HCT116 (cell line): ENCODE measurements at regions not wholly inside any gene's neighbourhood (a gene's known extent, or its start where the extent isn't known, plus 50 kb on each side); places are given as distances from the start of the nearest gene placed in this dataset.

ENCODE experiments used
- ATAC-seq: fragments of 200-7000 bp; cut with Tn5 transposase; 2 replicates; pipeline ENCODE4 v1.9.1; 2020; ENCODE audit warnings: mild to moderate bottlenecking, moderate library complexity
- BruUV-seq: library from RNA; stranded (reverse); fragments of 400-500 nt; replicated peaks from 2 replicates; lab custom pipeline; 2021; lab: Mats Ljungman, UMichigan
- CTCF ChIA-PET: fragments of 300-600 bp; sonication (Branson Sonifier 250); formaldehyde crosslinking; loops from one replicate; lab custom pipeline; 2021; ENCODE audit warnings: antibody characterized with exemption; lab: Charles Lee
- POLR2A ChIA-PET: fragments of 300-600, 350-600 bp; sonication (Branson Sonifier 250); formaldehyde crosslinking; loops from one replicate; lab custom pipeline; 2021; ENCODE audit warnings: antibody characterized with exemption; lab: Charles Lee
- RAD21 ChIA-PET, 2 experiments: fragments of 300-600 bp; sonication (Branson Sonifier 250); formaldehyde crosslinking; loops; one replicate each; lab custom pipeline; 2023; ENCODE audit warnings: low total read pairs in 2 of 2; ENCODE audit not compliant: uncharacterized antibody in 2 of 2, unreplicated experiment in 2 of 2, low non-redundant PET in 1 of 2; lab: Charles Lee
- DNase-seq: peaks from one replicate; pipeline ENCODE4 v3.0.0-alpha.2; 2010; ENCODE audit warnings: low read depth, low spot score
- H2AFZ ChIP-seq: fragments of 200-600 bp; shearing (Covaris generic), sonication (generic); 2 replicates; pipeline ENCODE4 v1.6.1; 2017; ENCODE audit warnings: low read depth, mixed run types, mixed read lengths, antibody characterized with exemption, low read length; ENCODE audit not compliant: poor library complexity, severe bottlenecking
- H3K27ac ChIP-seq: 2 replicates; pipeline ENCODE4 v1.5.1; 2012; ENCODE audit warnings: low read depth, low read length
- H3K27me3 ChIP-seq: fragments of 200-600 bp; sonication (generic); 2 replicates; pipeline ENCODE4 v1.6.1; 2016; ENCODE audit warnings: mixed run types, low read length, mixed read lengths; ENCODE audit not compliant: insufficient read depth
- H3K36me3 ChIP-seq, 2 experiments: fragments of 200-500 bp in 1 of 2; fragments of 200-600 bp in 1 of 2; sonication (Bioruptor generic) in 1 of 2; sonication (generic) in 1 of 2; 2 replicates each; pipeline versions ENCODE4 v1.5.1 to v1.6.1; 2014 to 2016; ENCODE audit warnings: low read length in 2 of 2, inconsistent platforms in 1 of 2, mixed read lengths in 1 of 2, mixed run types in 1 of 2; ENCODE audit not compliant: insufficient read depth in 2 of 2, control insufficient read depth in 1 of 2
- H3K4me1 ChIP-seq, 2 experiments: fragments of 200-600 bp in 1 of 2; sonication (generic) in 1 of 2; 2 replicates each; pipeline versions ENCODE4 v1.5.1 to v1.6.1; 2012 to 2017; ENCODE audit warnings: low read length in 2 of 2, inconsistent platforms in 1 of 2, mild to moderate bottlenecking in 1 of 2, mixed read lengths in 1 of 2, mixed run types in 1 of 2, moderate library complexity in 1 of 2; ENCODE audit not compliant: insufficient read depth in 2 of 2, control insufficient read depth in 1 of 2
- H3K4me2 ChIP-seq: fragments of 200-600 bp; sonication (generic); 2 replicates; pipeline ENCODE4 v1.6.1; 2017; ENCODE audit warnings: mixed run types, low read length, mixed read lengths
- H3K4me3 ChIP-seq, 2 experiments: fragments of 200-600 bp in 1 of 2; sonication (generic) in 1 of 2; replicated peaks in 1 of 2; 2 replicates each; pipeline ENCODE4 v1.5.1; 2011 to 2016; ENCODE audit warnings: low read length in 2 of 2, control low read depth in 1 of 2, low read depth in 1 of 2, mild to moderate bottlenecking in 1 of 2, mixed read lengths in 1 of 2, mixed run types in 1 of 2
- H3K79me2 ChIP-seq: fragments of 200-600 bp; sonication (generic); 2 replicates; pipeline ENCODE4 v1.6.1; 2017; ENCODE audit warnings: mild to moderate bottlenecking, mixed run types, low read length, moderate library complexity, mixed read lengths; ENCODE audit not compliant: insufficient read depth
- H3K9ac ChIP-seq: fragments of 200-600 bp; sonication (generic); 2 replicates; pipeline ENCODE4 v1.6.1; 2016; ENCODE audit warnings: low read length, mixed read lengths
- H3K9me2 ChIP-seq: fragments of 200-600 bp; sonication (generic), shearing (Covaris generic); 2 replicates; pipeline ENCODE4 v1.6.1; 2017; ENCODE audit warnings: mixed run types, mild to moderate bottlenecking, moderate library complexity; ENCODE audit not compliant: insufficient read depth
- H3K9me3 ChIP-seq, 2 experiments: fragments of 200-500 bp in 1 of 2; fragments of 200-600 bp in 1 of 2; sonication (Bioruptor generic) in 1 of 2; sonication (generic) in 1 of 2; 2 replicates each; pipeline ENCODE4 v1.6.1; 2014 to 2017; ENCODE audit warnings: low read length in 2 of 2, mixed read lengths in 2 of 2, inconsistent platforms in 1 of 2, low read depth in 1 of 2, mild to moderate bottlenecking in 1 of 2, mixed run types in 1 of 2, moderate library complexity in 1 of 2; ENCODE audit not compliant: control insufficient read depth in 1 of 2, insufficient read depth in 1 of 2
- H4K20me1 ChIP-seq: fragments of 200-600 bp; sonication (generic), shearing (Covaris generic); 2 replicates; pipeline ENCODE4 v1.6.1; 2017; ENCODE audit warnings: mixed run types, mild to moderate bottlenecking, moderate library complexity; ENCODE audit not compliant: insufficient read depth
- CBX3 ChIP-seq: IDR thresholded peaks from 2 replicates; pipeline ENCODE4 v1.6.1; 2012; ENCODE audit warnings: low read depth
- CEBPB ChIP-seq: IDR thresholded peaks from 2 replicates; pipeline ENCODE4 v1.6.1; 2012; ENCODE audit warnings: low read depth
- ELF1 ChIP-seq: IDR thresholded peaks from 2 replicates; pipeline ENCODE4 v1.6.1; 2012; ENCODE audit warnings: low read depth, borderline replicate concordance
- EZH2phosphoT487 ChIP-seq: fragments of 200-600 bp; IDR thresholded peaks from 2 replicates; pipeline ENCODE4 v1.6.1; 2018; ENCODE audit warnings: antibody characterized with exemption, borderline replicate concordance
- FOSL1 ChIP-seq: IDR thresholded peaks from 2 replicates; pipeline ENCODE4 v1.6.1; 2012; ENCODE audit warnings: low read depth
- JUND ChIP-seq: IDR thresholded peaks from 2 replicates; pipeline ENCODE4 v1.6.1; 2012
- POLR2AphosphoS5 ChIP-seq: IDR thresholded peaks from 2 replicates; pipeline ENCODE4 v1.6.1; 2011; ENCODE audit warnings: mild to moderate bottlenecking, low read depth, low read length, moderate library complexity
- RAD21 ChIP-seq: IDR thresholded peaks from 2 replicates; pipeline ENCODE4 v1.6.1; 2012; ENCODE audit warnings: low read depth, mild to moderate bottlenecking
- SIN3A ChIP-seq: IDR thresholded peaks from 2 replicates; pipeline ENCODE4 v1.6.1; 2012; ENCODE audit warnings: low read depth
- SRF ChIP-seq: IDR thresholded peaks from 2 replicates; pipeline ENCODE4 v1.6.1; 2012; ENCODE audit warnings: low read depth
- TCF7L2 ChIP-seq: IDR thresholded peaks from 2 replicates; pipeline ENCODE4 v1.7.0; 2011; ENCODE audit warnings: borderline replicate concordance, inconsistent platforms; ENCODE audit not compliant: insufficient read depth, insufficient read length; ENCODE audit errors: extremely low read depth
- ZFX ChIP-seq: fragments of 450-650 bp; IDR thresholded peaks from 2 replicates; pipeline ENCODE4 v1.6.1; 2017
- ZNF274 ChIP-seq: fragments of 200-500 bp; sonication (Bioruptor generic); IDR thresholded peaks from 2 replicates; pipeline ENCODE4 v1.6.1; 2014; ENCODE audit warnings: mild to moderate bottlenecking, low read depth, low read length, inconsistent platforms
- intact Hi-C: fragments of 100-400 bp; cut with micrococcal nuclease; formaldehyde crosslinking; loops from 2 replicates; pipeline ENCODE4 v1.10.0; 2022
- TF ChIP-seq, protein P1 (sequence below): IDR thresholded peaks from 2 replicates; pipeline ENCODE4 v1.6.1; 2011; ENCODE audit warnings: mild to moderate bottlenecking, low read length, moderate library complexity; ENCODE audit not compliant: insufficient replicate concordance; ENCODE audit errors: extremely low read depth
- TF ChIP-seq, protein P2 (sequence below), 3 experiments: fragments of 200-600 bp in 1 of 3; sonication (generic) in 1 of 3; IDR thresholded peaks in 2 of 3; conservative IDR thresholded peaks in 1 of 3; 2 replicates each; pipeline ENCODE4 v1.5.1; 2012 to 2017; ENCODE audit warnings: low read depth in 2 of 3, low read length in 2 of 3, antibody characterized with exemption in 1 of 3, borderline replicate concordance in 1 of 3, control low read depth in 1 of 3, mild to moderate bottlenecking in 1 of 3, mixed read lengths in 1 of 3, mixed run types in 1 of 3, moderate library complexity in 1 of 3; ENCODE audit not compliant: insufficient read depth in 1 of 3

DNA sequence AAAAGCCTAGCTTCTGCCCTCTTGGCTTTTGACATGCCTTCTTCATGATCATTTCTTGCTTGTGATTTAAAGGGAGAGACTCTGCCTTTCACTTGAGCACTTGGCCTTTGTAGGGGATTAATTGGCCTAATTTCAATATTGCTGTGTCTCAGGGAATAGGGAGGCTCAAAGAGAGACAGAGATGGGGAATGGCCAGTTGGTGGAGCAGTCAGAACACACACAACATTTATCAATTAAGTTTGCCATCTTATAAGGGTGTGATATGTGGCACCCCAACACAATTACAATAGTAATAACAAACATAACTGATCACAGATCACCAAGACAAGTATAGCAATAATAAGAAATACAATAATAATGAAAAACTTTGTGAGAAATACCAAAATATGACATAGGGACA, 122.5 kb upstream of the VCX start:
- H3K9me3 ChIP-seq: no peaks in the 10 kb centered on the region
- ChIA-PET RAD21 (no interaction called here), POLR2A (no interaction called here), CTCF (no interaction called here)
- DNase-seq: no peak
- no peak overlapping the region for H3K4me3 ChIP-seq
- H3K27me3 ChIP-seq: no peaks in the 10 kb centered on the region
- no peak for TF ChIP-seq ELF1
- TF ChIP-seq POLR2AphosphoS5: no peak
- TF ChIP-seq, protein P1, sequence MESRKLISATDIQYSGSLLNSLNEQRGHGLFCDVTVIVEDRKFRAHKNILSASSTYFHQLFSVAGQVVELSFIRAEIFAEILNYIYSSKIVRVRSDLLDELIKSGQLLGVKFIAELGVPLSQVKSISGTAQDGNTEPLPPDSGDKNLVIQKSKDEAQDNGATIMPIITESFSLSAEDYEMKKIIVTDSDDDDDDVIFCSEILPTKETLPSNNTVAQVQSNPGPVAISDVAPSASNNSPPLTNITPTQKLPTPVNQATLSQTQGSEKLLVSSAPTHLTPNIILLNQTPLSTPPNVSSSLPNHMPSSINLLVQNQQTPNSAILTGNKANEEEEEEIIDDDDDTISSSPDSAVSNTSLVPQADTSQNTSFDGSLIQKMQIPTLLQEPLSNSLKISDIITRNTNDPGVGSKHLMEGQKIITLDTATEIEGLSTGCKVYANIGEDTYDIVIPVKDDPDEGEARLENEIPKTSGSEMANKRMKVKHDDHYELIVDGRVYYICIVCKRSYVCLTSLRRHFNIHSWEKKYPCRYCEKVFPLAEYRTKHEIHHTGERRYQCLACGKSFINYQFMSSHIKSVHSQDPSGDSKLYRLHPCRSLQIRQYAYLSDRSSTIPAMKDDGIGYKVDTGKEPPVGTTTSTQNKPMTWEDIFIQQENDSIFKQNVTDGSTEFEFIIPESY: no peak
- TF ChIP-seq JUND: no peak
- no peak for TF ChIP-seq CEBPB
- no peak for TF ChIP-seq SRF
- TF ChIP-seq CBX3: no peak
- no peak for TF ChIP-seq TCF7L2
- TF ChIP-seq EZH2phosphoT487: no peak
- TF ChIP-seq SIN3A: no peak
- TF ChIP-seq, protein P2, sequence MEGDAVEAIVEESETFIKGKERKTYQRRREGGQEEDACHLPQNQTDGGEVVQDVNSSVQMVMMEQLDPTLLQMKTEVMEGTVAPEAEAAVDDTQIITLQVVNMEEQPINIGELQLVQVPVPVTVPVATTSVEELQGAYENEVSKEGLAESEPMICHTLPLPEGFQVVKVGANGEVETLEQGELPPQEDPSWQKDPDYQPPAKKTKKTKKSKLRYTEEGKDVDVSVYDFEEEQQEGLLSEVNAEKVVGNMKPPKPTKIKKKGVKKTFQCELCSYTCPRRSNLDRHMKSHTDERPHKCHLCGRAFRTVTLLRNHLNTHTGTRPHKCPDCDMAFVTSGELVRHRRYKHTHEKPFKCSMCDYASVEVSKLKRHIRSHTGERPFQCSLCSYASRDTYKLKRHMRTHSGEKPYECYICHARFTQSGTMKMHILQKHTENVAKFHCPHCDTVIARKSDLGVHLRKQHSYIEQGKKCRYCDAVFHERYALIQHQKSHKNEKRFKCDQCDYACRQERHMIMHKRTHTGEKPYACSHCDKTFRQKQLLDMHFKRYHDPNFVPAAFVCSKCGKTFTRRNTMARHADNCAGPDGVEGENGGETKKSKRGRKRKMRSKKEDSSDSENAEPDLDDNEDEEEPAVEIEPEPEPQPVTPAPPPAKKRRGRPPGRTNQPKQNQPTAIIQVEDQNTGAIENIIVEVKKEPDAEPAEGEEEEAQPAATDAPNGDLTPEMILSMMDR (IDR thresholded peaks at IDR 0.05 in 2 of 3, conservative IDR thresholded peaks at IDR 0.05 in 1 of 3; ENCODE audit: borderline replicate concordance in 1 of 3, insufficient read depth in 1 of 3, low read depth in 2 of 3, low read length in 2 of 3): no peak
- no peak for TF ChIP-seq ZFX
- TF ChIP-seq FOSL1: no peak
- no peak for TF ChIP-seq ZNF274
- TF ChIP-seq RAD21: no peak
- H3K36me3 ChIP-seq: no peaks in the 10 kb centered on the region
- no peak overlapping the region for H3K4me2 ChIP-seq
- no peaks in the 10 kb centered on the region for H4K20me1 ChIP-seq
- ATAC-seq: no peak
- no peaks in the 10 kb centered on the region for H3K4me1 ChIP-seq
- intact Hi-C loops: no loop called here
- no peak overlapping the region for H3K9ac ChIP-seq
- H3K9me2 ChIP-seq: no peaks in the 10 kb centered on the region
- no peak overlapping the region for H3K27ac ChIP-seq
- H3K79me2 ChIP-seq: no peaks in the 10 kb centered on the region
- H2AFZ ChIP-seq: no peak overlapping the region
- BruUV-seq: no TSS peak
